GM21367 (cell line): ENCODE measurements at regions not wholly inside any gene's neighbourhood (a gene's known extent, or its start where the extent isn't known, plus 50 kb on each side); places are given as distances from the start of the nearest gene placed in this dataset.
"Not testable (repeated sequence)": the region's sequence is repeated elsewhere in the genome, so short reads cannot be mapped to it uniquely, and the experiment has no call there.

ENCODE experiments used
- ATAC-seq: cut with Tn5 transposase; IDR thresholded peaks from one replicate; pipeline ENCODE4 v1.9.1; 2021; ENCODE audit not compliant: unreplicated experiment

DNA sequence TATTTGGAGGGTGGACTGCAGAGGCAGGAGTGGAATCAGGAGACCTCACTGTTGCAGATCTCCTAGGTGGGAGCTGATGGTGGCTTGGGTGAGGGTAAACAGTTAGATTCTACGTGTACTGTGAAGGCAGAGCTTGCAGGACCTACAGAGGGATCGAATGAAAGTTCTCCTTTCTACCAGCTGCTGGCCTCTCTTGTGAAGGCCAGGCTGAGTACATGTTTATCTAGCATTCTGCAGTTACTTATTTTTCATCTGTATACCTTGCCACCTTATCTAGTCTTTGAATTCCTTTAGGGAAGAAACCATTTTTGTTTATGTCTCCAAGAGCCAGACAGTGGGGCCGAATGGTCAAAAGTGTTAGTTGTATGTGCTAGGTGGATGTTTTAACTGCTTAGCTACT lies 57.6 kb downstream of the PTTG1 start:
- ATAC-seq = no peak

DNA sequence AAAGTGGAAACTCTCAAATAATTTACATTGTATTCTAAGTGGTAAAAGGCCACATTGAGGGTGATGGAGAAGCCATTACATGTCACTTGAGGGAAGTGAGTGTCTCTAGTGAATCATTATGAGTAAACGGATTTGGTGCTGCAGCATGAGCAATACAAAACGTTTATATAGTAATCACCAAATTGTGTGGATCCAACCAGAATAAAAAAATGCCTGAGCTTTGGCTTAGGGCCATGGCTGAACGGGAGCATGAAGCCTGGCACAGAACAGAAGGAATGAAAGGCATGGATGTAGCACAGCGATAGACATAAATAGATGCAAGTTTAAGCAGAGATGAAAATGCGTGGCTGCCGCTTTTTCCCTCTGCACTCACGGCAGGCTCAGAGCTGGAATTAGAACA lies 58.3 kb downstream of the PTTG1 start:
- no peak for ATAC-seq

GRCh38 chr5:160480652-160481051 lies 59.0 kb downstream of the PTTG1 start:
- no peak for ATAC-seq

- no peak for ATAC-seq
Observed at GRCh38 chr5:160484678-160485077, 63.0 kb downstream of the PTTG1 start.

- no peak for ATAC-seq
Observed at GRCh38 chr5:160485364-160485969, 63.8 kb downstream of the PTTG1 start.

GRCh38 chr5:160486573-160486972 lies 64.9 kb downstream of the PTTG1 start:
- peak; percentile 43 for ATAC-seq

GRCh38 chr5:160488394-160489325 lies 67.0 kb downstream of the PTTG1 start:
- ATAC-seq = no peak

GRCh38 chr5:160491438-160491837 lies 69.8 kb downstream of the PTTG1 start:
- no peak for ATAC-seq

DNA sequence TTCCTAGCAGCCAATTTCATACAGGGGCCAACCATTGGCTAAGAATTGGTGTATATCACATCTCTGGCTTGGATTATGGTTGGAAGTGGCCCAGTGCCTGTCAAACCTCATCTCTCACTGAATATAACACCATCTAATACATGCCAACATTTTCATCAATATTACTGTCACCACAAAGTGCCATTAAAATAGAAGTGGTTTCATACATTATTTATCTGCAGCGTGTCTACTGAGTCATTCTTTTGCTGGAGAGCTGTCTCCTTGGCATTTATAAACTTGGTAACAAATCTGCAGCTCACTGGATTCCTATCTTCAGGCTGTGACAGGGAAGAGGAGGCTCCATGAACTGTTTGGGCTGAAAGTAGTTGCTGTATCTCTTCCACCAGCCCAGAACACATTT lies 70.9 kb downstream of the PTTG1 start:
- no peak for ATAC-seq

DNA sequence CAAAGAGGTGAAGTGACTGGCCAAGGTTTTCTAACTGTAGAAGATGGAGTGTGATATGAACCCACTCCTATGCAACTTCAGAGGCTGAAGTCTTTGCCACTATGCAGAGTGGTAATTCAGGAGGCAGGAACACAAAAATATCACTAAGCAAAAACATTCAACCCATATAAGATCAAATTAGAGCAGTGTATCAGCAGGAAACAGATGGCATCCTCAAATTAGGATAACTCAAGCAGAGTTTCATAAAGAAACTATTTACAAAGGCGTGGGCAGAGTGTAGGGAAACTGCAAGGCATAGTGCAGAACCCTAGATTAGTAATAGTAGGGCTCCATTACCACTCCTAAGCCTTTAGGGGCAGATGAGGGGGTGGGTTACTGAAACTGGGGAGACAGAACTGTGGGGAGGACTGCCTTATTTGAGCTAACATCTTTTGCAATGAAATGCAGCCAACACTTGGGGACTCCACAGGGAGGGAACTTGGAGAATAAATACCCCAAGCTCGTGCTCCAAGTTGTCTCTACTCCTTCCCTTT lies 72.2 kb downstream of the PTTG1 start:
- ATAC-seq = no peak

DNA sequence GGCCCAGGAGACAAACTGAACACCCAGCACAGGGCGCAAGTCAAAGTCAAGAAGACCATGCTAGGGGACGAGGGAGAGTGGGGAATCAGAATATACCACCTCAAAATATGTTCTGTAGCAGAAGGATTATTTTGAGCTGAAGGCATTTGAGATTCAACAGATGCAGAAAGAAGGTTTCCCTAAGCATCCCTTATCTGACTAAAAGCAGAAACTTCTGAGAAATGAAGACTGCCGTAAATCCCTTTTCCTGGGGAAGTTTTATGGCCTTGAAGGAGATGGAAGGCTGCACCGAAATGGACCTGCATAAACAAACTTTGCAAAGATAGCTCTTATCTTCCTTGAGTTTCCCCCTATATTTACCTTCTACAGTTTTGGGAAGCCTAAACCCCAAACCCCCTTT lies 72.8 kb downstream of the PTTG1 start:
- no peak for ATAC-seq

- ATAC-seq = peak; percentile 33
Observed at GRCh38 chr5:160496334-160496733, 74.7 kb downstream of the PTTG1 start.

GRCh38 chr5:160496784-160497183 lies 75.1 kb downstream of the PTTG1 start:
- ATAC-seq = no peak

DNA sequence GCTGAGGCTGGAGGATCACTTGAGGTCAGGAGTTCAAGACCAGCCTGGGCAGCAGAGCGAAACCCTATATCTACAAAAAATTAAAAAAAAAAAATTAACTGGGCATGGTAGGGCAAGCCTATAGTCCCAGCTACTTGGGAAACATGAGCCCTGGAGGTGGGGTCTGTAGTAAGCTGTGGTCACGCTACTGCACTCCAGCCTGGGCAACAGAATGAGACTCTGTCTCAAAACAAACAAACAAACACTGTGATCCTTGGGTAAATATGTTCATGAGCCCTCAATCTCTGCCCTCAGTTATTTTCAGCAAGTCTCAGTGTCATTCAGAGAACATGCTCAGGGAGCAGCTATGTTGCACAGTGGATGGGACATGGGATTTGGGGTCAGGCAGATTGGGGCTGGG lies 76.2 kb downstream of the PTTG1 start:
- no peak for ATAC-seq

- ATAC-seq = not testable (repeated sequence)
Observed at GRCh38 chr5:160498441-160499043, 76.9 kb downstream of the PTTG1 start.

GRCh38 chr5:160500786-160501779 lies 79.4 kb downstream of the PTTG1 start:
- no peak for ATAC-seq

- ATAC-seq = no peak
Observed at GRCh38 chr5:160504906-160505305, 83.3 kb downstream of the PTTG1 start.

GRCh38 chr5:160506006-160507004 lies 84.7 kb downstream of the PTTG1 start:
- peak; percentile 84 for ATAC-seq

- ATAC-seq = no peak
Observed at GRCh38 chr5:160507221-160507721, 85.6 kb downstream of the PTTG1 start.
